WTC11 (cell line): ENCODE measurements at regions not wholly inside any gene's neighbourhood (a gene's known extent, or its start where the extent isn't known, plus 50 kb on each side); places are given as distances from the start of the nearest gene placed in this dataset.

Source experiments
- ATAC-seq: fragments of 200-7000 bp; cut with Tn5 transposase; 2 replicates; pipeline ENCODE4 v1.10.0; 2021; ENCODE audit warnings: mild to moderate bottlenecking, moderate library complexity
- CTCF ChIA-PET: fragments of 300-600 bp; sonication (Branson Sonifier 250); formaldehyde crosslinking; loops from one replicate; lab custom pipeline; 2021; ENCODE audit warnings: antibody characterized with exemption; lab: Charles Lee
- POLR2A ChIA-PET: fragments of 350-600 bp; sonication (Branson Sonifier 250); formaldehyde crosslinking; loops from one replicate; lab custom pipeline; 2021; ENCODE audit warnings: antibody characterized with exemption; lab: Charles Lee
- DNase-seq: peaks from one replicate; pipeline ENCODE4 v3.0.0; 2021; ENCODE audit warnings: low spot score
- H3K27ac Mint-ChIP-seq: 2 replicates; pipeline ENCODE4 v1.8.0; 2021; ENCODE audit warnings: mixed read lengths
- H3K27me3 Mint-ChIP-seq: 2 replicates; pipeline ENCODE4 v1.8.0; 2021; ENCODE audit warnings: low read depth, mild to moderate bottlenecking, moderate library complexity, mixed read lengths
- H3K36me3 Mint-ChIP-seq: 2 replicates; pipeline ENCODE4 v1.8.0; 2021; ENCODE audit warnings: mixed read lengths
- H3K4me1 Mint-ChIP-seq: 2 replicates; pipeline ENCODE4 v1.8.0; 2022; ENCODE audit warnings: mixed read lengths
- H3K4me3 Mint-ChIP-seq: 2 replicates; pipeline ENCODE4 v1.8.0; 2021; ENCODE audit warnings: mild to moderate bottlenecking, moderate library complexity, mixed read lengths
- H3K9me3 Mint-ChIP-seq: 2 replicates; pipeline ENCODE4 v1.8.0; 2021; ENCODE audit warnings: mixed read lengths
- AFF4 ChIP-seq: sonication (generic); formaldehyde crosslinking; IDR thresholded peaks from 2 replicates; pipeline ENCODE4 v1.8.1; 2023; ENCODE audit warnings: mild to moderate bottlenecking, missing genetic modification reagents, borderline replicate concordance
- CDX4 ChIP-seq: fragments of 250-450 bp; sonication (Bioruptor Pico); IDR thresholded peaks from 2 replicates; pipeline ENCODE4 v1.9.0; 2021; ENCODE audit warnings: moderate library complexity, mild to moderate bottlenecking, inconsistent platforms, borderline replicate concordance
- CREM ChIP-seq: sonication (generic); formaldehyde crosslinking; IDR thresholded peaks from 2 replicates; pipeline ENCODE4 v1.8.1; 2022; ENCODE audit warnings: mild to moderate bottlenecking, missing genetic modification reagents, moderate library complexity
- E2F5 ChIP-seq: sonication (generic); formaldehyde crosslinking; IDR thresholded peaks from 2 replicates; pipeline ENCODE4 v1.8.1; 2022; ENCODE audit warnings: mild to moderate bottlenecking, moderate library complexity, missing genetic modification reagents
- FOXJ3 ChIP-seq: sonication (generic); formaldehyde crosslinking; IDR thresholded peaks from 2 replicates; pipeline ENCODE4 v1.9.0; 2021; ENCODE audit warnings: missing genetic modification reagents, mild to moderate bottlenecking, borderline replicate concordance
- IRF1 ChIP-seq: sonication (generic); formaldehyde crosslinking; IDR thresholded peaks from 2 replicates; pipeline ENCODE4 v1.8.0; 2023; ENCODE audit warnings: missing genetic modification reagents
- MAX ChIP-seq: sonication (generic); formaldehyde crosslinking; IDR thresholded peaks from 2 replicates; pipeline ENCODE4 v1.8.0; 2022; ENCODE audit warnings: mild to moderate bottlenecking, missing genetic modification reagents
- MXD4 ChIP-seq: fragments of 250-450 bp; sonication (Bioruptor Pico); IDR thresholded peaks from 2 replicates; pipeline ENCODE4 v1.8.0; 2021; ENCODE audit warnings: mild to moderate bottlenecking, moderate library complexity, borderline replicate concordance
- NR3C1 ChIP-seq: sonication (generic); formaldehyde crosslinking; conservative IDR thresholded peaks from 2 replicates; pipeline ENCODE4 v1.8.1; 2023; ENCODE audit warnings: low read depth, mild to moderate bottlenecking, missing genetic modification reagents
- OVOL2 ChIP-seq: fragments of 250-450 bp; sonication (Bioruptor Pico); IDR thresholded peaks from 2 replicates; pipeline ENCODE4 v1.9.0; 2021; ENCODE audit warnings: mild to moderate bottlenecking, borderline replicate concordance
- RORB ChIP-seq: fragments of 250-450 bp; sonication (Bioruptor Pico); IDR thresholded peaks from 2 replicates; pipeline ENCODE4 v1.9.0; 2021; ENCODE audit warnings: mild to moderate bottlenecking
- SMAD4 ChIP-seq: sonication (generic); formaldehyde crosslinking; IDR thresholded peaks from 2 replicates; pipeline ENCODE4 v1.8.0; 2022; ENCODE audit warnings: mild to moderate bottlenecking, missing genetic modification reagents
- SOX15 ChIP-seq: fragments of 250-450 bp; sonication (Bioruptor Pico); IDR thresholded peaks from 2 replicates; pipeline ENCODE4 v1.9.0; 2021; ENCODE audit warnings: mild to moderate bottlenecking
- TP53 ChIP-seq: sonication (generic); formaldehyde crosslinking; IDR thresholded peaks from 2 replicates; pipeline ENCODE4 v1.8.1; 2023; ENCODE audit warnings: mild to moderate bottlenecking, missing genetic modification reagents
- USF2 ChIP-seq: sonication (generic); formaldehyde crosslinking; IDR thresholded peaks from 2 replicates; pipeline ENCODE4 v1.8.1; 2023; ENCODE audit warnings: mild to moderate bottlenecking, missing genetic modification reagents, moderate library complexity
- ZMAT4 ChIP-seq: fragments of 250-450 bp; sonication (Bioruptor Pico); IDR thresholded peaks from 2 replicates; pipeline ENCODE4 v1.9.0; 2021; ENCODE audit warnings: mild to moderate bottlenecking
- ZNF121 ChIP-seq: sonication (generic); formaldehyde crosslinking; IDR thresholded peaks from 2 replicates; pipeline ENCODE4 v1.8.0; 2023; ENCODE audit warnings: missing genetic modification reagents
- ZNF138 ChIP-seq: sonication (generic); formaldehyde crosslinking; conservative IDR thresholded peaks from 2 replicates; pipeline ENCODE4 v1.8.1; 2022; ENCODE audit warnings: mild to moderate bottlenecking, moderate library complexity, missing genetic modification reagents
- ZSCAN18 ChIP-seq: fragments of 250-450 bp; sonication (Bioruptor Pico); IDR thresholded peaks from 2 replicates; pipeline ENCODE4 v2.1.2; 2022; ENCODE audit warnings: mild to moderate bottlenecking, moderate library complexity

GRCh38 chr6:62721408-62721807 lies 435.4 kb upstream of the KHDRBS2 start:
- H3K4me1 Mint-ChIP-seq = no peaks in the 10 kb centered on the region
- H3K27ac Mint-ChIP-seq = no peak overlapping the region
- no peak overlapping the region for H3K4me3 Mint-ChIP-seq
- peaks cover 42% of the 10 kb centered on the region for H3K9me3 Mint-ChIP-seq
- DNase-seq = no peak
- TF ChIP-seq MAX (CRISPR knock-in tag) = no peak
- TF ChIP-seq AFF4 (CRISPR knock-in tag) = no peak
- TF ChIP-seq CREM (CRISPR knock-in tag) = no peak
- no peak for TF ChIP-seq SOX15 (CRISPR knock-in tag)
- no peak for TF ChIP-seq ZNF138 (CRISPR knock-in tag)
- TF ChIP-seq TP53 (CRISPR knock-in tag) = no peak
- no peak for TF ChIP-seq USF2 (CRISPR knock-in tag)
- no peak for TF ChIP-seq IRF1 (CRISPR knock-in tag)
- no peak for TF ChIP-seq ZNF121 (CRISPR knock-in tag)
- TF ChIP-seq CDX4 (CRISPR knock-in tag) = no peak
- TF ChIP-seq ZSCAN18 (CRISPR knock-in tag) = no peak
- TF ChIP-seq ZMAT4 (CRISPR knock-in tag) = no peak
- TF ChIP-seq RORB (CRISPR knock-in tag) = no peak
- TF ChIP-seq FOXJ3 (CRISPR knock-in tag) = no peak
- no peak for TF ChIP-seq E2F5
- TF ChIP-seq NR3C1 (CRISPR knock-in tag) = no peak
- no peak for TF ChIP-seq OVOL2 (CRISPR knock-in tag)
- TF ChIP-seq SMAD4 (CRISPR knock-in tag) = no peak
- TF ChIP-seq MXD4 (CRISPR knock-in tag) = no peak
- TF ChIP-seq, all 79 proteins: peak for 0
- CTCF ChIA-PET = no interaction called here
- peaks cover 7% of the 10 kb centered on the region for H3K36me3 Mint-ChIP-seq
- no peaks in the 10 kb centered on the region for H3K27me3 Mint-ChIP-seq
- POLR2A ChIA-PET = no interaction called here
- ATAC-seq = no peak
